IMR-90 (cell line): ENCODE measurements at regions not wholly inside any gene's neighbourhood (a gene's known extent, or its start where the extent isn't known, plus 50 kb on each side); places are given as distances from the start of the nearest gene placed in this dataset.
A peak's percentile ranks its signal among the peaks of the same experiment; 100 is the strongest.

Experiments
- ATAC-seq: fragments of 200-7000 bp; cut with Tn5 transposase; 2 replicates; pipeline ENCODE4 v1.9.1; 2020; ENCODE audit warnings: low read depth, mild to moderate bottlenecking, moderate library complexity
- BruUV-seq: library from RNA; stranded (reverse); fragments of 400-500 nt; replicated peaks from 2 replicates; lab custom pipeline; 2021; lab: Mats Ljungman, UMichigan
- CTCF ChIA-PET: fragments of 300-600 bp; formaldehyde crosslinking; extraction: SDS; loops from one replicate; lab custom pipeline; 2021; ENCODE audit warnings: antibody characterized with exemption; lab: Yijun Ruan, JAX
- POLR2A ChIA-PET: fragments of 300-600 bp; sonication (Branson Sonifier 250); formaldehyde crosslinking; loops from one replicate; lab custom pipeline; 2022; ENCODE audit warnings: antibody characterized with exemption; ENCODE audit not compliant: unreplicated experiment; lab: Charles Lee
- DNase-seq: peaks from one replicate; pipeline ENCODE4 v3.0.0; 2013
- H2AFZ ChIP-seq: replicated peaks from 2 replicates; pipeline ENCODE3; 2013; ENCODE audit warnings: low read length, mild to moderate bottlenecking; ENCODE audit not compliant: poor library complexity
- H2AK5ac ChIP-seq: 2 replicates; pipeline ENCODE4 v1.6.1; 2013; ENCODE audit warnings: low read depth, low read length, inconsistent platforms
- H2AK9ac ChIP-seq: replicated peaks from 2 replicates; pipeline ENCODE3; 2013; ENCODE audit warnings: mild to moderate bottlenecking, low read depth, low read length, moderate library complexity; ENCODE audit not compliant: poor library complexity
- H2BK120ac ChIP-seq: 2 replicates; pipeline ENCODE4 v1.6.1; 2013; ENCODE audit warnings: low read depth, low read length, inconsistent platforms
- H2BK15ac ChIP-seq: 3 replicates; pipeline ENCODE4 v1.6.1; 2013; ENCODE audit warnings: low read depth, low read length, inconsistent platforms
- H2BK20ac ChIP-seq: 2 replicates; pipeline ENCODE4 v1.6.1; 2013; ENCODE audit warnings: low read depth, mild to moderate bottlenecking, inconsistent platforms, low read length, moderate library complexity
- H2BK5ac ChIP-seq: 2 replicates; pipeline ENCODE4 v1.6.1; 2013; ENCODE audit warnings: mild to moderate bottlenecking, low read depth, low read length, inconsistent platforms; ENCODE audit not compliant: poor library complexity, severe bottlenecking
- H3K14ac ChIP-seq: replicated peaks from 2 replicates; pipeline ENCODE4 v1.6.1; 2013; ENCODE audit warnings: low read depth, low read length, inconsistent platforms
- H3K18ac ChIP-seq: 2 replicates; pipeline ENCODE4 v1.6.1; 2013; ENCODE audit warnings: low read depth, low read length, control low read depth
- H3K23ac ChIP-seq: 2 replicates; pipeline ENCODE4 v1.6.1; 2013; ENCODE audit warnings: low read depth, low read length, inconsistent platforms
- H3K27ac ChIP-seq: 2 replicates; pipeline ENCODE4 v1.5.1; 2013; ENCODE audit warnings: mild to moderate bottlenecking, control low read depth, low read length; ENCODE audit not compliant: insufficient read depth
- H3K27me3 ChIP-seq: 2 replicates; pipeline ENCODE4 v1.6.1; 2013; ENCODE audit warnings: low read length; ENCODE audit not compliant: control insufficient read depth, insufficient read depth
- H3K36me3 ChIP-seq: 2 replicates; pipeline ENCODE4 v1.6.1; 2013; ENCODE audit warnings: low read length, mixed read lengths; ENCODE audit not compliant: control insufficient read depth, insufficient read depth
- H3K4ac ChIP-seq: 2 replicates; pipeline ENCODE4 v1.6.1; 2013; ENCODE audit warnings: low read depth, low read length, inconsistent platforms
- H3K4me1 ChIP-seq: 2 replicates; pipeline ENCODE4 v1.6.1; 2013; ENCODE audit warnings: low read length, mixed read lengths; ENCODE audit not compliant: control insufficient read depth, insufficient read depth
- H3K4me2 ChIP-seq: 2 replicates; pipeline ENCODE4 v1.6.1; 2013; ENCODE audit warnings: low read depth, mild to moderate bottlenecking, control low read depth, low read length, moderate library complexity
- H3K4me3 ChIP-seq: 2 replicates; pipeline ENCODE4 v1.5.1; 2013; ENCODE audit warnings: low read depth, mild to moderate bottlenecking, control low read depth, low read length, moderate library complexity; ENCODE audit not compliant: insufficient read depth
- H3K56ac ChIP-seq: 2 replicates; pipeline ENCODE4 v1.6.1; 2013; ENCODE audit warnings: low read length, inconsistent platforms; ENCODE audit not compliant: insufficient read depth; ENCODE audit errors: extremely low read depth
- H3K79me1 ChIP-seq, 2 experiments: 2 replicates each; pipeline ENCODE4 v1.6.1; 2013; ENCODE audit warnings: low read length in 2 of 2, inconsistent platforms in 1 of 2, low read depth in 1 of 2
- H3K9ac ChIP-seq: 2 replicates; pipeline ENCODE4 v1.6.1; 2013; ENCODE audit warnings: low read depth, low read length, control low read depth
- H3K9me1 ChIP-seq: 2 replicates; pipeline ENCODE4 v1.6.1; 2013; ENCODE audit warnings: low read length, inconsistent platforms; ENCODE audit not compliant: insufficient read depth
- H3K9me3 ChIP-seq: 2 replicates; pipeline ENCODE4 v1.6.1; 2013; ENCODE audit warnings: low read length; ENCODE audit not compliant: control insufficient read depth, insufficient read depth
- H4K20me1 ChIP-seq: 2 replicates; pipeline ENCODE4 v1.6.1; 2013; ENCODE audit warnings: low read length, inconsistent platforms; ENCODE audit not compliant: insufficient read depth
- H4K5ac ChIP-seq: 2 replicates; pipeline ENCODE4 v1.6.1; 2013; ENCODE audit warnings: mild to moderate bottlenecking, low read depth, low read length, control low read depth
- H4K8ac ChIP-seq, 2 experiments: 2 replicates each; pipeline ENCODE4 v1.6.1; 2013; ENCODE audit warnings: low read depth in 2 of 2, low read length in 2 of 2, control low read depth in 1 of 2, inconsistent platforms in 1 of 2
- H4K91ac ChIP-seq: 2 replicates; pipeline ENCODE4 v1.6.1; 2013; ENCODE audit warnings: low read depth, low read length, inconsistent platforms; ENCODE audit not compliant: insufficient read depth
- BHLHE40 ChIP-seq: fragments of 150-350 bp; IDR thresholded peaks from 2 replicates; pipeline ENCODE4 v1.6.1; 2016; ENCODE audit warnings: mild to moderate bottlenecking, low read depth, low read length
- POLR2A ChIP-seq: IDR thresholded peaks from 2 replicates; pipeline ENCODE4 v1.6.1; 2012; ENCODE audit warnings: mild to moderate bottlenecking, low read depth, low read length
- RCOR1 ChIP-seq: IDR thresholded peaks from 2 replicates; pipeline ENCODE4 v1.6.1; 2012; ENCODE audit warnings: mild to moderate bottlenecking, low read length, improper control_type of control experiment; ENCODE audit not compliant: insufficient replicate concordance
- SMC3 ChIP-seq: fragments of 150-350 bp; IDR thresholded peaks from 2 replicates; pipeline ENCODE4 v1.6.1; 2016; ENCODE audit warnings: low read depth, mild to moderate bottlenecking, antibody characterized with exemption, low read length, moderate library complexity
- WGBS, 2 experiments: methylation state at CpG; one replicate each; pipeline versions ENCODE4 v1.1.5 to v1.1.7; 2013; ENCODE audit warnings: missing lambda C conversion rate in 2 of 2; ENCODE audit not compliant: insufficient read length in 1 of 2; ENCODE audit errors: extremely low coverage in 2 of 2; 5-methylcytosine and 5-hydroxymethylcytosine counted together
- dilution Hi-C: fragments of 300-500 bp; cut with HindIII; formaldehyde crosslinking; loops from one replicate; pipeline ENCODE4 v1.14.3; 2018; ENCODE audit warnings: low sequenced_read_pairs; ENCODE audit not compliant: unreplicated experiment
- in situ Hi-C: fragments of 300-500 bp; cut with MboI; formaldehyde crosslinking; loops from 3 replicates; pipeline ENCODE4 v1.14.3; 2019; ENCODE audit warnings: low sequenced_read_pairs, inconsistent platforms, mixed read lengths
- intact Hi-C: fragments of 100-400 bp; cut with micrococcal nuclease; formaldehyde crosslinking; loops from 2 replicates; pipeline ENCODE4 v1.10.0; 2022
- TF ChIP-seq, protein P1 (sequence below): fragments of 150-350 bp; IDR thresholded peaks from 2 replicates; pipeline ENCODE4 v1.6.1; 2016; ENCODE audit warnings: low read depth, mild to moderate bottlenecking, low read length, moderate library complexity, borderline replicate concordance
- TF ChIP-seq, protein P2 (sequence below): fragments of 150-350 bp; IDR thresholded peaks from 2 replicates; pipeline ENCODE4 v1.6.1; 2017; ENCODE audit warnings: mild to moderate bottlenecking, antibody characterized with exemption, low read length, low read depth

DNA sequence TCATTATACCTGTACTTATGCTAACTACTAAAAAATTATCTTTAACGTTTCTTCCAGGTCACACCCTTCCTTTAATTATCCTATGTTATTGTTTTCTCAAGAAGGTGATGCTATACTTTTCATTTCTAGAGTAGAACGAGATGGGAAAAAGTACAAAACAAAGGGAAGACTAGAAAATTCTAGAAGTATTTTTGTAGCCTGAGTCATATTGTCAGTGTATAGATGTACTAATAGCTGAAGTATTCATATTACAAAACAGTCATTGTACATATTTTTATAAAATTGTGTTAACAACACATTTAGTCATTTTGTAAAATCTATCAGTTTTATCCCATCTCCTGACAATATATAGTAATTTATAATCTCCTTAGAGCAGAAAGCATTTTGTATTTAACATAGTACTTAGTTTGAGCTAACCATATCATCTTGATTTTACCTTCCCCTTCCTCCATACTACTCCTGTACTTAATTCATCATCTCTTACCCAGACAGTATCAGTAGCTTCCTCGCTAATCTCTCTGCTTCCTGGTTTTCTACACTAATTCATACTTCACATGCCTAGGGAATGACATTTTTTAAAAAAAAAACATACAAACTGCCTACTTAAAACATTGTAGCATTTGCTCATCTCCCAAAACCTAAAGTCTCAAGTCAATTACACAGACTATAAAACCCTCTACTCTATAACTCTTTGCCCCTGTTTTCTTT, 920.9 kb downstream of the RPS29 start:
- dilution Hi-C loops (no loop called here), intact Hi-C loops (no loop called here), in situ Hi-C loops (no loop called here)
- H3K9me1 ChIP-seq: no peaks in the 10 kb centered on the region
- no TSS peak for BruUV-seq
- WGBS, 2 experiments: no CpG with 5 or more reads among the region's 3 CpGs
- peak; percentile 52 for DNase-seq
- no peak overlapping the region for H4K91ac ChIP-seq
- ATAC-seq: peak; percentile 83
- H2BK15ac ChIP-seq: 0 out of 3 replicates have a peak overlapping the region, but pooled peaks have one; percentile 92
- H2AK5ac ChIP-seq: no peak overlapping the region
- no peak overlapping the region for H3K9ac ChIP-seq
- peak overlapping the region; percentile 94; the same call in 1 of the 2 replicates for H3K4ac ChIP-seq
- peak overlapping the region; percentile 99; the same call in 1 of the 2 replicates for H4K5ac ChIP-seq
- no peaks in the 10 kb centered on the region for H4K20me1 ChIP-seq
- H3K4me2 ChIP-seq: peak overlapping the region; percentile 61; the same call in 1 of the 2 replicates
- ChIA-PET POLR2A (no interaction called here), CTCF (no interaction called here)
- peak overlapping the region; percentile 99 for H2BK5ac ChIP-seq
- H2AFZ ChIP-seq: no peak overlapping the region
- no peak overlapping the region; the same call in 1 of the 2 replicates for H3K56ac ChIP-seq
- H3K4me3 ChIP-seq: no peak overlapping the region
- H2BK20ac ChIP-seq: peak overlapping the region; percentile 99; the same call in 1 of the 2 replicates
- H3K36me3 ChIP-seq: no peaks in the 10 kb centered on the region
- H3K14ac ChIP-seq: no peak overlapping the region
- no peak overlapping the region for H3K27ac ChIP-seq
- H4K8ac ChIP-seq: peak overlapping the region; percentile 65 to 92; a peak in 1 of 4 replicates
- no peaks in the 10 kb centered on the region for H3K9me3 ChIP-seq
- TF ChIP-seq RCOR1 (no peak), BHLHE40 (no peak), POLR2A (no peak), SMC3 (no peak)
- TF ChIP-seq, protein P1, sequence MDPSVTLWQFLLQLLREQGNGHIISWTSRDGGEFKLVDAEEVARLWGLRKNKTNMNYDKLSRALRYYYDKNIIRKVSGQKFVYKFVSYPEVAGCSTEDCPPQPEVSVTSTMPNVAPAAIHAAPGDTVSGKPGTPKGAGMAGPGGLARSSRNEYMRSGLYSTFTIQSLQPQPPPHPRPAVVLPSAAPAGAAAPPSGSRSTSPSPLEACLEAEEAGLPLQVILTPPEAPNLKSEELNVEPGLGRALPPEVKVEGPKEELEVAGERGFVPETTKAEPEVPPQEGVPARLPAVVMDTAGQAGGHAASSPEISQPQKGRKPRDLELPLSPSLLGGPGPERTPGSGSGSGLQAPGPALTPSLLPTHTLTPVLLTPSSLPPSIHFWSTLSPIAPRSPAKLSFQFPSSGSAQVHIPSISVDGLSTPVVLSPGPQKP: no peak
- TF ChIP-seq, protein P2, sequence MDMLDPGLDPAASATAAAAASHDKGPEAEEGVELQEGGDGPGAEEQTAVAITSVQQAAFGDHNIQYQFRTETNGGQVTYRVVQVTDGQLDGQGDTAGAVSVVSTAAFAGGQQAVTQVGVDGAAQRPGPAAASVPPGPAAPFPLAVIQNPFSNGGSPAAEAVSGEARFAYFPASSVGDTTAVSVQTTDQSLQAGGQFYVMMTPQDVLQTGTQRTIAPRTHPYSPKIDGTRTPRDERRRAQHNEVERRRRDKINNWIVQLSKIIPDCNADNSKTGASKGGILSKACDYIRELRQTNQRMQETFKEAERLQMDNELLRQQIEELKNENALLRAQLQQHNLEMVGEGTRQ: no peak
- H3K23ac ChIP-seq: no peak overlapping the region
- no peak overlapping the region for H2AK9ac ChIP-seq
- H2BK120ac ChIP-seq: peak overlapping the region; percentile 99
- peaks cover 4% of the 10 kb centered on the region for H3K4me1 ChIP-seq
- H3K79me1 ChIP-seq: no peaks in the 10 kb centered on the region
- peak overlapping the region; percentile 100; the same call in 1 of the 2 replicates for H3K18ac ChIP-seq
- H3K27me3 ChIP-seq: no peaks in the 10 kb centered on the region
